Vagina (tissue), 2 donors: ENCODE measurements at regions not wholly inside any gene's neighbourhood (a gene's known extent, or its start where the extent isn't known, plus 50 kb on each side); places are given as distances from the start of the nearest gene placed in this dataset.
A peak's percentile ranks its signal among the peaks of the same experiment; 100 is the strongest.

ENCODE experiments used
- DNase-seq, 2 donors: peaks; one replicate each; pipeline ENCODE4 v3.0.0-alpha.2; 2017; ENCODE audit errors: extremely low spot score in 2 of 2
- H3K27ac ChIP-seq: fragments of 200-600 bp; sonication (generic); one replicate; pipeline ENCODE4 v1.5.1; 2019
- H3K27me3 ChIP-seq: fragments of 200-600 bp; sonication (generic); one replicate; pipeline ENCODE4 v1.5.1; 2019
- H3K36me3 ChIP-seq, 2 donors: fragments of 200-600 bp; sonication (generic); one replicate each; pipeline ENCODE4 v1.5.1; 2017 to 2019
- H3K4me1 ChIP-seq: fragments of 200-600 bp; sonication (generic); one replicate; pipeline ENCODE4 v1.5.1; 2019
- H3K4me3 ChIP-seq, 2 donors: fragments of 200-600 bp; sonication (generic); 1 replicate in 1 of 2; 2 replicates in 1 of 2; pipeline ENCODE4 v1.5.1; 2016 to 2019
- H3K9me3 ChIP-seq: fragments of 200-600 bp; sonication (generic); one replicate; pipeline ENCODE4 v1.5.1; 2019
- POLR2A ChIP-seq, 2 donors: fragments of 450-650 bp; IDR thresholded peaks; one replicate each; pipeline ENCODE4 v1.6.1; 2017; ENCODE audit warnings: antibody characterized with exemption in 2 of 2, mild to moderate bottlenecking in 2 of 2, moderate library complexity in 2 of 2
- POLR2AphosphoS5 ChIP-seq, 2 donors: sonication (generic); formaldehyde crosslinking; IDR thresholded peaks; one replicate each; pipeline ENCODE4 v1.9.0; 2017; ENCODE audit warnings: antibody characterized with exemption in 2 of 2, mild to moderate bottlenecking in 2 of 2, low read depth in 1 of 2; ENCODE audit not compliant: insufficient read depth in 1 of 2
- intact Hi-C: fragments of 100-400 bp; cut with DNase I; formaldehyde crosslinking; loops from one replicate; pipeline ENCODE4 v1.15.1; 2023
- TF ChIP-seq, protein P1 (sequence below), 3 experiments: fragments of 450-650 bp in 2 of 3; fragments of 200-600 bp in 1 of 3; sonication (generic) in 1 of 3; IDR thresholded peaks; one replicate each; pipeline ENCODE4 v1.5.1; 2017 to 2019; ENCODE audit warnings: antibody characterized with exemption in 3 of 3, mild to moderate bottlenecking in 2 of 3, moderate library complexity in 2 of 3

- peak in 1 of 2 donors; percentile 70 for DNase-seq
- Histone ChIP-seq H3K4me1 (no peaks in the 10 kb centered on the region), H3K27me3 (no peaks in the 10 kb centered on the region), H3K9me3 (no peaks in the 10 kb centered on the region), H3K4me3 (no peak overlapping the region), H3K36me3 (no peaks in the 10 kb centered on the region), H3K27ac (no peak overlapping the region)
- intact Hi-C loops, result no loop called here
- TF ChIP-seq POLR2A (IDR thresholded peaks at IDR 0.05), result no peak
- TF ChIP-seq POLR2AphosphoS5 (IDR thresholded peaks at IDR 0.05; ENCODE audit: insufficient read depth in 1 of 2, low read depth in 1 of 2), result no peak
- TF ChIP-seq, protein P1, sequence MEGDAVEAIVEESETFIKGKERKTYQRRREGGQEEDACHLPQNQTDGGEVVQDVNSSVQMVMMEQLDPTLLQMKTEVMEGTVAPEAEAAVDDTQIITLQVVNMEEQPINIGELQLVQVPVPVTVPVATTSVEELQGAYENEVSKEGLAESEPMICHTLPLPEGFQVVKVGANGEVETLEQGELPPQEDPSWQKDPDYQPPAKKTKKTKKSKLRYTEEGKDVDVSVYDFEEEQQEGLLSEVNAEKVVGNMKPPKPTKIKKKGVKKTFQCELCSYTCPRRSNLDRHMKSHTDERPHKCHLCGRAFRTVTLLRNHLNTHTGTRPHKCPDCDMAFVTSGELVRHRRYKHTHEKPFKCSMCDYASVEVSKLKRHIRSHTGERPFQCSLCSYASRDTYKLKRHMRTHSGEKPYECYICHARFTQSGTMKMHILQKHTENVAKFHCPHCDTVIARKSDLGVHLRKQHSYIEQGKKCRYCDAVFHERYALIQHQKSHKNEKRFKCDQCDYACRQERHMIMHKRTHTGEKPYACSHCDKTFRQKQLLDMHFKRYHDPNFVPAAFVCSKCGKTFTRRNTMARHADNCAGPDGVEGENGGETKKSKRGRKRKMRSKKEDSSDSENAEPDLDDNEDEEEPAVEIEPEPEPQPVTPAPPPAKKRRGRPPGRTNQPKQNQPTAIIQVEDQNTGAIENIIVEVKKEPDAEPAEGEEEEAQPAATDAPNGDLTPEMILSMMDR (IDR thresholded peaks at IDR 0.05), result no peak
Measured at GRCh38 chr17:34090593-34090992, 164.5 kb upstream of the CCL2 start.

DNA sequence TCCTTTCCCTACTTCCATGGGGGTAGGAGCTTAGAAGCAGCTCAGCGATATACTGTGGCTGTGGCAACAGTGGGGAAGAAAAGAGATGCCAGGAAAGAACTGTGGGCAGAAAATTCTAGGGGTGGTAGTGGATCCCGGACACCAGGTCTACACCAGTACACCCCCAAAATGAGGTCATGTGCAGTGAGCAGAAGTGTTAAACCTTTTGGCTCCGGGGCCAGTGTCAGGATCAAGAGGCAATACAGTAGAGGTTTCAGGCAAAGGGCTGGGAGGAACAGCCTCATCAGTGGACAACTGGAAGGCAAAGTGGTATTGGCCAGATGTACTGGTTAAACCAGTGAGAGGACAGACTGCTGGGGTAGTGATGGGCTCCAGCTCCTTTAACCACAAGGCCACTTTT lies 163.1 kb upstream of the CCL2 start:
- H3K36me3 ChIP-seq, result no peaks in the 10 kb centered on the region
- H3K27ac ChIP-seq, result no peak overlapping the region
- DNase-seq, result peak in 1 of 2 donors; percentile 56
- H3K4me3 ChIP-seq, result no peak overlapping the region
- intact Hi-C loops, result no loop called here
- TF ChIP-seq POLR2A (IDR thresholded peaks at IDR 0.05) (no peak), POLR2AphosphoS5 (IDR thresholded peaks at IDR 0.05; ENCODE audit: insufficient read depth in 1 of 2, low read depth in 1 of 2) (no peak)
- TF ChIP-seq, protein P1 (IDR thresholded peaks at IDR 0.05), result no peak
- H3K9me3 ChIP-seq, result no peaks in the 10 kb centered on the region
- H3K4me1 ChIP-seq, result no peaks in the 10 kb centered on the region
- H3K27me3 ChIP-seq, result no peaks in the 10 kb centered on the region

DNA sequence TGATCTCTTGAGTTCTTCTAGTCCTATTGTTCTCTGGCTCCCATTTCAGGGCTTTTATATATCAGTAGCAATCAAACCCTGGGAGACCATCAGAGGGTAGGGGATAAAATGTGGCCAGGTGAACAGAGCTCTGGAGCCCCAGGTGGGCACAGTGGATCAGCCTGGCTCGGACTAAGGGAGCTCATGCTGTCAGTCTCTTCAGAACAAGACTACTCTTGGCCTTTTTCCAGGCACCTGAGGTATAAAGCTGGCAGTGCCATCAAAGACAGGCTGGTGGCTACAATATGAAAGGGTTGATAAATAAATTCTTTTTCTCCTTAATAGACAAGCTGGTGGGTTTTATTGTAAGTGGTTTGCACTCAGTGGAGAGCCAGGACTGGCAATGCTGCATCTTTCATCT lies 160.0 kb upstream of the CCL2 start:
- intact Hi-C loops, result no loop called here
- peak in 1 of 2 donors; percentile 37 for DNase-seq

DNA sequence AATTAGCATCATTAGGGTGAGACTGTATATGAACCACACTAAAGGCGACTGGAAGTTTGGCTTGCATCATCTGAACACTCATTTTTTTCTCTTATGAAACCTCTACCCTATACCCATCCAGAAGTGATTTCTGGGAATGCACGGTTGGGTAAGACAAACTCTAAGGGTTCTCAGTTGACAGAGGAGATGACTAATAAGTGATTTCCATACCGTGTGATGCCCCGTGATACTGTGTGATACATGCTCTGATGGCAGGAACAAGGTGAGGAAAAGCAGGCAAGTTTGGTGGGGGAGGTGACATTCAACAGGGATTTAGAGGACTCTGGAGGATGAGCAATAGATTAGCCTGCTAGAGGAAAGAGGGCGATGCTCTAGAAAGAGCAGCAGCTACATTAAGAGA lies 156.4 kb upstream of the CCL2 start:
- Histone ChIP-seq H3K9me3 (no peaks in the 10 kb centered on the region), H3K4me1 (no peaks in the 10 kb centered on the region), H3K27ac (no peak overlapping the region), H3K4me3 (no peak overlapping the region), H3K36me3 (no peaks in the 10 kb centered on the region), H3K27me3 (no peaks in the 10 kb centered on the region)
- peak in 1 of 2 donors; percentile 6 for DNase-seq
- intact Hi-C loops, result no loop called here
- TF ChIP-seq POLR2AphosphoS5 (IDR thresholded peaks at IDR 0.05; ENCODE audit: insufficient read depth in 1 of 2, low read depth in 1 of 2) (no peak), POLR2A (IDR thresholded peaks at IDR 0.05) (no peak)
- TF ChIP-seq, protein P1 (IDR thresholded peaks at IDR 0.05), result no peak

More for the DNA sequence above, 160.0 kb upstream of the CCL2 start:
- Histone ChIP-seq H3K36me3 (no peaks in the 10 kb centered on the region), H3K9me3 (no peaks in the 10 kb centered on the region), H3K4me1 (no peaks in the 10 kb centered on the region), H3K4me3 (no peak overlapping the region), H3K27ac (no peak overlapping the region), H3K27me3 (no peaks in the 10 kb centered on the region)
- TF ChIP-seq POLR2A (IDR thresholded peaks at IDR 0.05) (no peak), POLR2AphosphoS5 (IDR thresholded peaks at IDR 0.05; ENCODE audit: insufficient read depth in 1 of 2, low read depth in 1 of 2) (no peak)
- TF ChIP-seq, protein P1 (IDR thresholded peaks at IDR 0.05), result no peak

- DNase-seq, result peak in 1 of 2 donors; percentile 3
- Histone ChIP-seq H3K27me3 (no peaks in the 10 kb centered on the region), H3K4me1 (no peaks in the 10 kb centered on the region), H3K9me3 (no peaks in the 10 kb centered on the region), H3K4me3 (no peak overlapping the region), H3K36me3 (no peaks in the 10 kb centered on the region), H3K27ac (no peak overlapping the region)
- TF ChIP-seq POLR2AphosphoS5 (IDR thresholded peaks at IDR 0.05; ENCODE audit: insufficient read depth in 1 of 2, low read depth in 1 of 2), result no peak
- no peak for TF ChIP-seq POLR2A (IDR thresholded peaks at IDR 0.05)
- TF ChIP-seq, protein P1 (IDR thresholded peaks at IDR 0.05), result no peak
- intact Hi-C loops, result no loop called here
Measured at GRCh38 chr17:34099859-34100515, 155.1 kb upstream of the CCL2 start.
